ENCODE measurements at regions not wholly inside any gene's neighbourhood (a gene's known extent, or its start where the extent isn't known, plus 50 kb on each side); places are given as distances from the start of the nearest gene placed in this dataset.
A peak's percentile ranks its signal among the peaks of the same experiment; 100 is the strongest.

- no peak for DNase-seq
These were observed 53.7 kb upstream of the SMAD1 start for GRCh38 chr4:145427991-145428390.

- DNase-seq: no peak
These were observed 54.4 kb upstream of the SMAD1 start for GRCh38 chr4:145427221-145427620.

GRCh38 chr4:145423017-145423708, 58.5 kb upstream of the SMAD1 start:
- no peak for DNase-seq

- no peak for DNase-seq
These were observed 60.9 kb upstream of the SMAD1 start for GRCh38 chr4:145420595-145421214.

- no peak for DNase-seq
These were observed 62.9 kb upstream of the SMAD1 start for GRCh38 chr4:145418739-145419138.

- no peak for DNase-seq
These were observed 64.1 kb upstream of the SMAD1 start for GRCh38 chr4:145417348-145418130.

- no peak for DNase-seq
These were observed 66.8 kb upstream of the SMAD1 start for GRCh38 chr4:145414841-145415240.

- DNase-seq: no peak
These were observed 67.4 kb upstream of the SMAD1 start for GRCh38 chr4:145414226-145414625.

- no peak for DNase-seq
These were observed 74.7 kb upstream of the SMAD1 start for GRCh38 chr4:145406970-145407369.

GRCh38 chr4:145404761-145405160, 76.9 kb upstream of the SMAD1 start:
- no peak for DNase-seq

GRCh38 chr4:145396581-145396980, 85.1 kb upstream of the SMAD1 start:
- no peak for DNase-seq

- peak; percentile 0 for DNase-seq
These were observed 91.1 kb upstream of the SMAD1 start for GRCh38 chr4:145390571-145390970.

GRCh38 chr4:145389550-145389949, 92.1 kb upstream of the SMAD1 start:
- DNase-seq: no peak

- DNase-seq: no peak
These were observed 93.6 kb upstream of the SMAD1 start for GRCh38 chr4:145388043-145388442.

GRCh38 chr4:145387079-145387478, 94.6 kb upstream of the SMAD1 start:
- no peak for DNase-seq

- DNase-seq: no peak
These were observed 100.5 kb upstream of the SMAD1 start for GRCh38 chr4:145381163-145381562.

- DNase-seq: no peak
These were observed 101.5 kb upstream of the SMAD1 start for GRCh38 chr4:145380123-145380522.

- no peak for DNase-seq
These were observed 106.2 kb upstream of the SMAD1 start for GRCh38 chr4:145375416-145375815.

GRCh38 chr4:145352438-145353145, 129.1 kb upstream of the SMAD1 start:
- no peak for DNase-seq

- no peak for DNase-seq
These were observed 129.7 kb upstream of the SMAD1 start for GRCh38 chr4:145351922-145352321.

- no peak for DNase-seq
These were observed 130.5 kb upstream of the SMAD1 start for GRCh38 chr4:145351162-145351561.

GRCh38 chr4:145348291-145348690, 133.4 kb upstream of the SMAD1 start:
- DNase-seq: no peak

- no peak for DNase-seq
These were observed 134.0 kb upstream of the SMAD1 start for GRCh38 chr4:145347684-145348083.
